ENCODE measurements at regions not wholly inside any gene's neighbourhood (a gene's known extent, or its start where the extent isn't known, plus 50 kb on each side); places are given as distances from the start of the nearest gene placed in this dataset.

DNA sequence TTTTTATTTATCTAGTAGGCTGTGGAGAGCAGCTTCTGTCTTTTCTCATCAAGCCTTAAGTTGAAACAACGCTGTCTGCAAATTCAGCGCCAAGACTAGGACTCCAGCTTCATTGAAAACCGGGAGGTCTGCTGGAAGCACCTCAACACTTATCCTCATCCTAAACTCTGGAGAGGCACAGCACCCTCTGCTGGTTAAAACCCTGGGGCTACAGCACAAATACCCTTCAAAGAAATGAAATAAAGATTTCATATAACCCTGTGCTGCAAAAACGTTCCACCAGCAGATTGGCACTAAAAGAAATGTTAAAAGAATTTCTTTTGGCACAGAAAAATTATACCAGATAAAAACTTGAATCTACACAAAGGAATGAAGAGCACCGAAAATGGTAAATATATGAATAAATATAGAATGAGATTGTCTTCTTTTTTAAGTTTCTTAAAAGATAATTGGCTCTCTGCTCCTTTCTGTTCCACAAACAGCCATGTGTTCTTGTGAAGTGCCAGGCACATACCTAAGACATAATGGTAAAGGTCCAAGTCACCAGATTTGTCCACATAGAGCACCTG is 227.7 kb upstream of the SAMSN1 start:
- ChIA-PET POLR2A (ENCODE audit: partially characterized antibody) (interaction anchor here (0.7 kb wide), 1 partner anchor 11 kb away, joined by 3 read pairs; no protein-coding TSS in a partner anchor), CTCF (ENCODE audit: partially characterized antibody) (interaction anchor here (0.8 to 3.1 kb wide), 6 partner anchors 28 to 371 kb away, joined by 3 to 13 read pairs (median 4); no protein-coding TSS in a partner anchor)
- Mint-ChIP-seq H3K4me3 (no peak overlapping the region), H3K36me3 (no peaks in the 10 kb centered on the region), H3K9me3 (no peaks in the 10 kb centered on the region), H3K4me1 (no peaks in the 10 kb centered on the region), H3K27me3 (peaks cover 3 to 4% of the 10 kb centered on the region in 2 donors), H3K27ac (no peak overlapping the region)
- DNase-seq, result peak; percentile 31 to 50 (median 43)
- Histone ChIP-seq H3K27ac (ENCODE audit: low read depth, low read length) (no peak overlapping the region), H3K36me3 (ENCODE audit: insufficient read depth, low read length) (no peaks in the 10 kb centered on the region), H3K9me3 (ENCODE audit: control insufficient read depth in 1 of 2, low read length in 2 of 2) (no peaks in the 10 kb centered on the region), H3K4me3 (ENCODE audit: low read length in 2 of 2) (no peak overlapping the region), H3K4me1 (ENCODE audit: insufficient read depth, low read length) (no peaks in the 10 kb centered on the region), H3K27me3 (ENCODE audit: insufficient read depth, low read length) (no peaks in the 10 kb centered on the region)
- intact Hi-C loops (cut with micrococcal nuclease), result loop anchor here (1.0 to 10.0 kb wide), 3 partner anchors 329 to 513 kb away; no protein-coding TSS in a partner anchor

DNA sequence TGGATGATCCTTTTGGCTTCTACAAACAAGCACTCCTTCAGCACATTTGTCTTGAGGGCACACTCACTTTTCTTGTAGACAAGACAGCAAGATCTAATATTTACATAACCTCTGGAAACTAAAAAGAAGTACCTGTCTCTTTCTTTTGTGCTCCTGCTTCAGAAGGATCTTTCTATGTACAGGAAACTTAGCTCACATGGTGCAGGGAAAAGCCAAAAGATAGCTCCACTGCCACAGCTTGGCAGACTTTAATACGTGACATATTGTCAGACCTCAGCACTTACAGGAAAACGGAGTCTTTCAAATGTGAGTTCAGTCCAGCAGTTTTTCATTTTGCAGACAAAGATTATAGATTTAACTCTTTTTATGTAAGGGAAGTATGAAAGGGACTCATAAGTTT is 225.5 kb upstream of the SAMSN1 start:
- intact Hi-C loops (cut with micrococcal nuclease), result loop anchor here (10.0 kb wide), 1 partner anchor 327 kb away; no protein-coding TSS in a partner anchor
- CTCF ChIA-PET (ENCODE audit: partially characterized antibody), result interaction anchor here (1.1 to 1.6 kb wide), 2 partner anchors 10 to 34 kb away, joined by 3 to 4 read pairs; no protein-coding TSS in a partner anchor

DNA sequence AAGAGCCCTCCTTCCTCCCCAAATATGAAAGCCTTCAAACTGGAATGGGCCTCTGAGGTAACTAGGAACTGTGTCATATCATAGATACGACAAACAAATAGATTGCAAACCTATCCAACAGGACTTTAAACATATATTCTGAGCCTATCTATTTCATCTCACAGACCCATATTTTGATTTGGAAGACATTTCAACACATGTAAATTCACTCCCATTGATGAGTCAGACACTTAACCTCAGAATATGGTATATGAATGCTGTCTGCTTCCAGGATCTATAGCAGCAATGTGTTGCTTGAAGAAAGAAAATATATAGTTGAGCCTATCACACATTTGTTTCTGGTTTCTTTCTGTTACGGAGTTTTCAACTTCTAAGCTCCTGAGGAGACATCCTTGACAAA is 221.9 kb upstream of the SAMSN1 start:
- Histone ChIP-seq H3K27ac (ENCODE audit: low read depth, low read length) (no peak overlapping the region), H3K4me3 (ENCODE audit: low read length in 2 of 2) (no peak overlapping the region), H3K27me3 (ENCODE audit: insufficient read depth, low read length) (no peaks in the 10 kb centered on the region), H3K4me1 (ENCODE audit: insufficient read depth, low read length) (peaks cover 7% of the 10 kb centered on the region), H3K9me3 (ENCODE audit: control insufficient read depth in 1 of 2, low read length in 2 of 2) (no peaks in the 10 kb centered on the region), H3K36me3 (ENCODE audit: insufficient read depth, low read length) (no peaks in the 10 kb centered on the region)
- ChIA-PET CTCF (ENCODE audit: partially characterized antibody) (no interaction called here), POLR2A (ENCODE audit: partially characterized antibody) (no interaction called here)
- no peaks in the 10 kb centered on the region for H3K4me1 Mint-ChIP-seq
- no peaks in the 10 kb centered on the region for H3K27me3 Mint-ChIP-seq
- intact Hi-C loops (cut with micrococcal nuclease), result no loop called here
- no peaks in the 10 kb centered on the region for H3K9me3 Mint-ChIP-seq
- H3K4me3 Mint-ChIP-seq, result no peak overlapping the region
- H3K27ac Mint-ChIP-seq, result no peak overlapping the region
- no peaks in the 10 kb centered on the region for H3K36me3 Mint-ChIP-seq
- DNase-seq, result no peak

More for the DNA sequence above, 225.5 kb upstream of the SAMSN1 start:
- Histone ChIP-seq H3K4me3 (ENCODE audit: low read length in 2 of 2) (no peak overlapping the region), H3K27me3 (ENCODE audit: insufficient read depth, low read length) (no peaks in the 10 kb centered on the region), H3K4me1 (ENCODE audit: insufficient read depth, low read length) (no peaks in the 10 kb centered on the region), H3K27ac (ENCODE audit: low read depth, low read length) (no peak overlapping the region), H3K36me3 (ENCODE audit: insufficient read depth, low read length) (no peaks in the 10 kb centered on the region), H3K9me3 (ENCODE audit: control insufficient read depth in 1 of 2, low read length in 2 of 2) (no peaks in the 10 kb centered on the region)
- no peaks in the 10 kb centered on the region for H3K9me3 Mint-ChIP-seq
- no peak overlapping the region for H3K27ac Mint-ChIP-seq
- no peak for DNase-seq
- H3K27me3 Mint-ChIP-seq, result peaks cover 3 to 4% of the 10 kb centered on the region in 2 donors
- no peaks in the 10 kb centered on the region for H3K4me1 Mint-ChIP-seq
- POLR2A ChIA-PET (ENCODE audit: partially characterized antibody), result no interaction called here
- H3K4me3 Mint-ChIP-seq, result no peak overlapping the region
- H3K36me3 Mint-ChIP-seq, result no peaks in the 10 kb centered on the region

DNA sequence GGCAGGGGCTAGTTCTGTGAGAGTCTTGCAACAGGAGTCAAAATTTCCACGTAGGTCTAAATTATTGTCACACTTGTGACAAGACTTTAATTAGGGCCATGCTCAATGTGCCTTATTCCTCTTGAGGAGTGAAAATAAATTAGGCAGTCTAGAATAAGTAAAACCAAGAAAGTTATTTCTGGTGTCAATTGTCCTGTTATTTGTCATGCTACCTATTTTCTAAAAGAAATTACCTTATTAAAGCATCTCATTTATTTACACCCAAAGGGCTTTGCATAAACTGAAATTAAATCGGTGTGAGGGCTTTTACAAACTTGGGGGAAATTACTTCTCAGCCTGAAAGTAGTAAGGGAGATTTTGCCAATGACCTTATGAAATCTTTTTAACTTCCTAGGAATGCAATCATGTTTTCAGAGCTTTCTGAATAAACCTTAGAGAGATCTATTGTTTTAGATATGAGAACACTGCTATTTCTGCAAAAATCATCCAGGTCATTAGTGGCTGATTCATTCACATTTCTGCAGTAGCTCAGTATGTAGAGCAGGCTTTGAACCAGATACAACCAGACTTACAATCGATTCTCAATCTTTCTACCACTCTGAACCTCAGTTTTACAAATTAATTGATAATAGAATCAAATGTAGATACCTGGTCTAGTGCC is 221.2 kb upstream of the SAMSN1 start:
- intact Hi-C loops (cut with micrococcal nuclease), result no loop called here
- no peak for DNase-seq
- no peaks in the 10 kb centered on the region for H3K9me3 ChIP-seq (ENCODE audit: control insufficient read depth in 1 of 2, low read length in 2 of 2)
- Mint-ChIP-seq H3K4me1 (peaks cover 0 to 1% (median 0%) of the 10 kb centered on the region in 4 donors), H3K9me3 (no peaks in the 10 kb centered on the region), H3K4me3 (no peak overlapping the region), H3K27ac (peak overlapping the region in 1 of 7 donors; percentile 37), H3K36me3 (no peaks in the 10 kb centered on the region), H3K27me3 (no peaks in the 10 kb centered on the region)
- ChIA-PET CTCF (ENCODE audit: partially characterized antibody) (interaction anchor here (0.7 kb wide), 1 partner anchor 364 kb away, joined by 3 read pairs; no protein-coding TSS in a partner anchor), POLR2A (ENCODE audit: partially characterized antibody) (no interaction called here)
- H3K27me3 ChIP-seq (ENCODE audit: insufficient read depth, low read length), result no peaks in the 10 kb centered on the region
- H3K36me3 ChIP-seq (ENCODE audit: insufficient read depth, low read length), result no peaks in the 10 kb centered on the region
- H3K4me3 ChIP-seq (ENCODE audit: low read length in 2 of 2), result no peak overlapping the region
- no peak overlapping the region for H3K27ac ChIP-seq (ENCODE audit: low read depth, low read length)
- H3K4me1 ChIP-seq (ENCODE audit: insufficient read depth, low read length), result peaks cover 14% of the 10 kb centered on the region

DNA sequence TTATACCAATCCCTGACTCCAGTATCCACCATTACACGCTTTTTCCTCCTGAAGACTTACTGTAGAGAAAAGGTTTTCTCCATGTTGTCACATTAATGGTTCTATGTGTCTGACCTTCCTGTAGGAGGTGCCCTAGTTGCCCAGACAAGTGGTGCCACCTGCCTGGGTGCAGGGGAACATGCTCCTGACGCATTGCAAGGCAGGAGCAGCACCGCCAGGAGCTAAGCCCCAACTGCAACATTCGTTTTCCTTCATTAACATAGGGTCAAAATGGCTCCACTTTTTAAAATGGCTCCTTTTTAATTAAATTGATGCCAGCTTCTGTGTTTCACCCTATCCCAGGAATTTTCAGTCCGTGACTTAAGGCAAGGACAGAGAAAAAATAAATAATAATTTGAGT is 220.1 kb upstream of the SAMSN1 start:
- H3K9me3 Mint-ChIP-seq, result no peaks in the 10 kb centered on the region
- no peak overlapping the region for H3K4me3 Mint-ChIP-seq
- peaks cover 15% of the 10 kb centered on the region for H3K4me1 ChIP-seq (ENCODE audit: insufficient read depth, low read length)
- H3K27me3 ChIP-seq (ENCODE audit: insufficient read depth, low read length), result no peaks in the 10 kb centered on the region
- H3K9me3 ChIP-seq (ENCODE audit: control insufficient read depth in 1 of 2, low read length in 2 of 2), result no peaks in the 10 kb centered on the region
- no peak overlapping the region for H3K4me3 ChIP-seq (ENCODE audit: low read length in 2 of 2)
- H3K27me3 Mint-ChIP-seq, result no peaks in the 10 kb centered on the region
- ChIA-PET POLR2A (ENCODE audit: partially characterized antibody) (no interaction called here), CTCF (ENCODE audit: partially characterized antibody) (interaction anchor here (0.8 kb wide), 1 partner anchor 28 kb away, joined by 3 read pairs; no protein-coding TSS in a partner anchor)
- H3K27ac Mint-ChIP-seq, result no peak overlapping the region
- peaks cover 0 to 2% (median 0%) of the 10 kb centered on the region in 4 donors for H3K4me1 Mint-ChIP-seq
- no peaks in the 10 kb centered on the region for H3K36me3 Mint-ChIP-seq
- intact Hi-C loops (cut with micrococcal nuclease), result no loop called here
- no peak for DNase-seq
- no peak overlapping the region for H3K27ac ChIP-seq (ENCODE audit: low read depth, low read length)
- no peaks in the 10 kb centered on the region for H3K36me3 ChIP-seq (ENCODE audit: insufficient read depth, low read length)

DNA sequence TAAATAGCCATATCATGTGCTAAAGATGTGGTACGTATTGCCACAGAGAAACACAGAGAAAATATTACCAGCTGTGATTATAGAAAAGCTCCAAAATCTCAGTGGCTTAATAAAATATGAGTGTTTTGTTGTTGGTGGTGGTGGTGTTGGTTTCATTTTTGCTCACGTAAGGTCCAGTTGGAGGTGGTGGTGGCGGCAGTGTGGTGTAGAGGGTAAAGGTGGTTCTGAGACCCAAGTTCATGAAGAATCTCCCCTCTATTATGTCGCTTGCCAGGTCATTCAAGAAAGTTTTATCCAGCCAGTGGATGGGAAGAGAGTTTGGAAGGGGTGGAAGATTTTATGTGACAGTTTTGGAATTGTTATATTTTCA is 217.6 kb upstream of the SAMSN1 start:
- Mint-ChIP-seq H3K36me3 (no peaks in the 10 kb centered on the region), H3K27me3 (no peaks in the 10 kb centered on the region), H3K4me1 (peaks cover 0 to 2% (median 0%) of the 10 kb centered on the region in 4 donors), H3K9me3 (peaks cover 0 to 2% (median 0%) of the 10 kb centered on the region in 8 donors), H3K4me3 (no peak overlapping the region), H3K27ac (no peak overlapping the region)
- Histone ChIP-seq H3K4me3 (ENCODE audit: low read length in 2 of 2) (no peak overlapping the region), H3K9me3 (ENCODE audit: control insufficient read depth in 1 of 2, low read length in 2 of 2) (no peaks in the 10 kb centered on the region), H3K27ac (ENCODE audit: low read depth, low read length) (no peak overlapping the region), H3K4me1 (ENCODE audit: insufficient read depth, low read length) (peaks cover 15% of the 10 kb centered on the region), H3K36me3 (ENCODE audit: insufficient read depth, low read length) (no peaks in the 10 kb centered on the region), H3K27me3 (ENCODE audit: insufficient read depth, low read length) (no peaks in the 10 kb centered on the region)
- ChIA-PET POLR2A (ENCODE audit: partially characterized antibody) (no interaction called here), CTCF (ENCODE audit: partially characterized antibody) (no interaction called here)
- intact Hi-C loops (cut with micrococcal nuclease), result no loop called here
- no peak for DNase-seq

DNA sequence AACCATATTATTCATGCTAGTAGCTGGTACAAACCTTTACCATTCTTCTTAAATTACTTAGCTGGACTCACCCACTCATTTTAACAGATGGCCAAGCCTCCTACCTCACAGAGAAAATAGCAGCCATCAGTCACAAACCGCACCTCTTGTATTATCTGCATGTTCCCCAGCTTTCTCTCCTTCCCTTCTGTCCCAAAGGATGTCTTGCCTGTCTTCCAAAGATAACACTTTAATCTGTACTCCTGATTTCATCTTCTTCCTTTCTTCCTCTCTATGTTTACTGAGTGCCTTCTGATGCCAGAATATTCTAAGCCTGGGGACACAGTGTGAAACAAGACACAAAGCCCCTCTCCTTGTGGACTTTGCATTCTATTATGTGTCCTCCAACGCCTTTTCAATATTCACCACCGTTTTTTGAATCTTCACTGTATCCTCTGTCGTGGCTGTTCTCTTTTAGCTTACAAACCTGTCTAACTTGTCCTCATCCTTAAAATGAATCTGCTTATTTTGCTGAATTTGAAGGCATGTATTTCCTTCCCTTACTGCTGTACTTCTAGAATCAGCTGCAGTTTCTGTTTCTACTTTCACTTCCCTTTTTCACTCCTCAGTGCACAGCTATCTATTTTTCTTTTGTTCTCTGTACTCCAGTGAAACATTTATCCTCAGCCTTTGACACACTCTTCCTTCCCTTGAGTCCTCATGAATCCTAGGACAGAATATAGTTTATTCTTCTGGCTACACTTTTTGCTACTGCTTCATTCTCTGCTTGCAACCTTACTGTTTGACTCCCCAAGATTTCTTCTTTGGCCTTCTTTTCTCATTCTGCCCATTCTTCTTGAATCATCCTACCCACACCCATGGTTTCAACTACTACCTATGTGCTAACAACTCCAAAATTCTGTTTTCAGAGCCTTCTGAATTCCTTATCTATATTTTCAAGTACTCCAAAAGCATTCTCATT is 216.9 kb upstream of the SAMSN1 start:
- Mint-ChIP-seq H3K4me1 (peaks cover 0 to 2% (median 0%) of the 10 kb centered on the region in 4 donors), H3K4me3 (no peak overlapping the region), H3K36me3 (no peaks in the 10 kb centered on the region), H3K27me3 (no peaks in the 10 kb centered on the region), H3K9me3 (peaks cover 0 to 3% (median 0%) of the 10 kb centered on the region in 8 donors), H3K27ac (no peak overlapping the region)
- no peaks in the 10 kb centered on the region for H3K36me3 ChIP-seq (ENCODE audit: insufficient read depth, low read length)
- H3K9me3 ChIP-seq (ENCODE audit: control insufficient read depth in 1 of 2, low read length in 2 of 2), result no peaks in the 10 kb centered on the region
- peak in 2 of 5 donors; percentile 5 to 8 for DNase-seq
- H3K27ac ChIP-seq (ENCODE audit: low read depth, low read length), result no peak overlapping the region
- CTCF ChIA-PET (ENCODE audit: partially characterized antibody), result no interaction called here
- peaks cover 15% of the 10 kb centered on the region for H3K4me1 ChIP-seq (ENCODE audit: insufficient read depth, low read length)
- peak overlapping the region in 1 of 2 donors; percentile 5 for H3K4me3 ChIP-seq (ENCODE audit: low read length in 2 of 2)
- intact Hi-C loops (cut with micrococcal nuclease), result no loop called here
- no peaks in the 10 kb centered on the region for H3K27me3 ChIP-seq (ENCODE audit: insufficient read depth, low read length)
- POLR2A ChIA-PET (ENCODE audit: partially characterized antibody), result interaction anchor here (1.0 kb wide), 1 partner anchor 10 kb away, joined by 3 read pairs; no protein-coding TSS in a partner anchor

Measured in CD4-positive, alpha-beta memory T cell (primary cell).